ENCODE measurements at regions not wholly inside any gene's neighbourhood (a gene's known extent, or its start where the extent isn't known, plus 50 kb on each side); places are given as distances from the start of the nearest gene placed in this dataset.
A peak's percentile ranks its signal among the peaks of the same experiment; 100 is the strongest.

DNA sequence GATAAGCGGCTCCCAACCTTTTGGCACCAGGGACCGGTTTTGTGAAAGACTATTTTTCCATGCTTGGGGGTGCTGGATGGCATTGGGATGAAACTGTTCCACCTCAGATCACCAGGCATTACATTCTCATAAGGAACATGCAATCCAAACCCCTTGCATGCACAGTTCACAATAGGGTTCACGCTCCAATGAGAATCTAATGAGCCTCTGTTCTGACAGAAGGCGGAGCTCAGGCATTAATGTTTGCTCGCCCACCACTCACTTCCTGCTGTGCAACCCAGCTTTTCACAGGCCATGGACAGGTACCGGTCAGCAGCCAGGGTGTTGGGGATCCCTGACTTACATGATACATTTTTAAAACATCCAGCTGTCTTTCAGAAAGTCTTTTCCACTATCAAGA, 187.3 kb downstream of the SLC39A8 start:
- Histone ChIP-seq H3K27me3 (ENCODE audit: control insufficient read depth in 3 of 3, insufficient read depth in 3 of 3, low read length in 2 of 3) (no peaks in the 10 kb centered on the region), H3K4me1 (ENCODE audit: control insufficient read depth in 5 of 5, insufficient read depth in 5 of 5, low read length in 5 of 5) (peaks cover 0 to 1% (median 0%) of the 10 kb centered on the region in 5 donors), H3K36me3 (ENCODE audit: control insufficient read depth in 4 of 4, insufficient read depth in 4 of 4, low read length in 4 of 4) (no peaks in the 10 kb centered on the region), H3K27ac (ENCODE audit: low read depth in 1 of 2, low read length in 1 of 2) (no peak overlapping the region), H3K9me3 (ENCODE audit: control insufficient read depth in 4 of 4, insufficient read depth in 3 of 4, low read length in 3 of 4) (no peaks in the 10 kb centered on the region), H3K9ac (ENCODE audit: insufficient read depth in 1 of 2, low read length in 2 of 2) (no peak overlapping the region), H3K4me3 (no peak overlapping the region)
- no peak for TF ChIP-seq CTCF (IDR thresholded peaks at IDR 0.05; ENCODE audit: control extremely low read depth, extremely low read depth)
- WGBS, 2 donors, result 91 to 93% methylated on average over 6 of the region's 6 CpGs
- no peak for ATAC-seq (ENCODE audit: insufficient read depth, low FRiP score)
- DNase-seq, result no peak

GRCh38 chr4:102153391-102153790, 191.9 kb downstream of the SLC39A8 start:
- 84 to 86% methylated on average over 1 of the region's 1 CpG for WGBS, 2 donors
- Histone ChIP-seq H3K27ac (ENCODE audit: low read depth in 1 of 2, low read length in 1 of 2) (no peak overlapping the region), H3K4me3 (no peak overlapping the region), H3K27me3 (ENCODE audit: control insufficient read depth in 3 of 3, insufficient read depth in 3 of 3, low read length in 2 of 3) (no peaks in the 10 kb centered on the region), H3K4me1 (ENCODE audit: control insufficient read depth in 5 of 5, insufficient read depth in 5 of 5, low read length in 5 of 5) (peaks cover 0 to 1% (median 0%) of the 10 kb centered on the region in 5 donors), H3K36me3 (ENCODE audit: control insufficient read depth in 4 of 4, insufficient read depth in 4 of 4, low read length in 4 of 4) (no peaks in the 10 kb centered on the region), H3K9ac (ENCODE audit: insufficient read depth in 1 of 2, low read length in 2 of 2) (no peak overlapping the region), H3K9me3 (ENCODE audit: control insufficient read depth in 4 of 4, insufficient read depth in 3 of 4, low read length in 3 of 4) (no peaks in the 10 kb centered on the region)
- DNase-seq (peak in 2 of 3 donors; percentile 4 to 38), ATAC-seq (ENCODE audit: insufficient read depth, low FRiP score) (no peak)
- TF ChIP-seq CTCF (IDR thresholded peaks at IDR 0.05; ENCODE audit: control extremely low read depth, extremely low read depth), result no peak

DNA sequence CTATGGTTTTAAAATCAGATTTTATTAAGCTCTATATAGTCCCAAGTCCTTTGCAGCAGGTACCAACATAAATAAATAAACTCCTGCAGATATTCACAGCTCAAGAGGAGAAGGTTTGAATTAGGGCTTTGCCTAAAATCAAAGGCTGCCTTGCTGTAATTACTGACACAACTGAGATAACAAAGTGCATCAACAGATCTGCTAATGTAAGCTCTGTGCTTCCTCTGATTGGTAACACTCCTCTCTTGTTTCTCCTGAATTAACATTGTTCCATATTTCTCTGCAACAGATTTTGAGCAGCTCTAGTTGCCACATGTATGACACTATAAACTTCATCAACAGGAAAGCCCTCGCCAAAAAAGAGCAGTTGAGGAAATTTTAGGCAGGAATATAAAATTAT, 193.6 kb downstream of the SLC39A8 start:
- ATAC-seq (ENCODE audit: insufficient read depth, low FRiP score), result no peak

More for the DNA sequence above, 193.6 kb downstream of the SLC39A8 start:
- no peaks in the 10 kb centered on the region for H3K9me3 ChIP-seq (ENCODE audit: control insufficient read depth in 4 of 4, insufficient read depth in 3 of 4, low read length in 3 of 4)
- peaks cover 0 to 1% (median 0%) of the 10 kb centered on the region in 5 donors for H3K4me1 ChIP-seq (ENCODE audit: control insufficient read depth in 5 of 5, insufficient read depth in 5 of 5, low read length in 5 of 5)
- no peak overlapping the region for H3K27ac ChIP-seq (ENCODE audit: low read depth in 1 of 2, low read length in 1 of 2)
- no peak for TF ChIP-seq CTCF (IDR thresholded peaks at IDR 0.05; ENCODE audit: control extremely low read depth, extremely low read depth)
- H3K9ac ChIP-seq (ENCODE audit: insufficient read depth in 1 of 2, low read length in 2 of 2), result no peak overlapping the region
- no peaks in the 10 kb centered on the region for H3K27me3 ChIP-seq (ENCODE audit: control insufficient read depth in 3 of 3, insufficient read depth in 3 of 3, low read length in 2 of 3)
- 70% methylated on average over 1 of the region's 1 CpG for WGBS, 2 donors
- no peak for DNase-seq
- H3K4me3 ChIP-seq, result no peak overlapping the region
- H3K36me3 ChIP-seq (ENCODE audit: control insufficient read depth in 4 of 4, insufficient read depth in 4 of 4, low read length in 4 of 4), result no peaks in the 10 kb centered on the region
